ENCODE measurements at regions not wholly inside any gene's neighbourhood (a gene's known extent, or its start where the extent isn't known, plus 50 kb on each side); places are given as distances from the start of the nearest gene placed in this dataset.

DNA sequence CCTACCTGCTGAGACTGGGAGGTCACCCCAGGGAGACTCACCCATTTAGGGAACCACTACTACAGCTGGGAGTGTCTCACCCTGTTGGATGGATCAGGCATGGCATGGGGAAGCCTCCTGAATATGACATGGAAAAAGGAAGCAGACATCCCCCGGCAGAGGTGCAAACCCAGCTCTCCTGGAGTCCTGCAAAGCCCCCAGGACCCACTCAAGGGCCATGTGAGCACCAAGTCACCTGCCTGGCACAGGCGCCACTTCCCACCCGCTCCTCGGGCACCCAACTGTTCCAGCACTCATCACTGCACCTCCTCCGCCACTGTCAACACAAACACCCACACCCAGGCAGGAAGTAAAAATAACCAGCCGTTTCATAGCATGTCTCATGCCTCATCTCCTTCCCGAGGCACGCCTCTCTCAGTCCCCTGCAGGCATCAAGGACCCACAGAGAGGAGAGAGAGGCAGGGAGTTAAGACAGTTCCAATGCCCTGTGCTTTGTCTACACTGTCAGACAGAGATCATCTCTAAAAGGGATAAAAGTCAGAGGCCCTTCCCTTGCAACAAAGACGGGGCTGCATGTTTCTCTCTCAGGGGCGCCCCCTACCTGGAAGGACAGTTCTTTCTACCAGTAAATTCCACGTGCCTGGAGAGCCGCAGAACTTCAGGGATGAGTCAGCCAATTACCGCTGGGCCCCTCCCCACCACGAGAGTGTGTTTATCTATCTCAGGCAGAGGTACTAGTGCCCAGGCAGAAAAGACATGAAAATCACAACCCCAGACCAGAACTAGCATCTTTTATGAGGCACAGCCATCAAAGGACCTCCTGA, 150.1 kb upstream of the SOD1 start:
- POLR2A ChIA-PET: interaction anchor here (0.6 kb wide), 1 partner anchor 11 kb away, joined by 3 read pairs; no protein-coding TSS in a partner anchor
- Histone ChIP-seq H3K4me1 (ENCODE audit: control insufficient read depth, insufficient read depth, low read length) (peaks cover 25% of the 10 kb centered on the region), H4K20me1 (ENCODE audit: control insufficient read depth, insufficient read depth) (no peaks in the 10 kb centered on the region), H3K27ac (ENCODE audit: control insufficient read depth, insufficient read depth) (no peak overlapping the region; the same call in 1 of the 2 replicates), H3K36me3 (ENCODE audit: control insufficient read depth in 2 of 2, insufficient read depth in 2 of 2, low read length in 1 of 2) (no peaks in the 10 kb centered on the region), H3K9ac (ENCODE audit: control insufficient read depth, insufficient read depth, low read length) (no peak overlapping the region), H3K9me3 (replicated peaks; ENCODE audit: control insufficient read depth, insufficient read depth, low read length) (no peaks in the 10 kb centered on the region), H3K4me3 (no peak overlapping the region), H3K79me2 (ENCODE audit: control insufficient read depth, insufficient read depth, low read length) (no peaks in the 10 kb centered on the region), H2AFZ (ENCODE audit: control insufficient read depth, low read depth, low read length) (no peak overlapping the region; the same call in 1 of the 2 replicates), H3K4me2 (ENCODE audit: control insufficient read depth, insufficient read depth) (peak overlapping the region; percentile 9; the same call in 1 of the 2 replicates), H3K27me3 (replicated peaks in 1 of 2; ENCODE audit: control insufficient read depth in 2 of 2, insufficient read depth in 2 of 2, low read length in 1 of 2) (no peaks in the 10 kb centered on the region)
- no TSS peak for BruUV-seq (replicated peaks)
- FAIRE-seq (peak; percentile 49), ATAC-seq (peak; percentile 70), DNase-seq (ENCODE audit: low read depth, low spot score) (peak; percentile 41)
- intact Hi-C loops (cut with micrococcal nuclease; ENCODE audit: unreplicated experiment) (loop anchor here (1.0 to 5.0 kb wide), 4 partner anchors 45 to 312 kb away; no protein-coding TSS in a partner anchor), in situ Hi-C loops (cut with MboI) (no loop called here)
- 1% methylated on average over 14 of the region's 14 CpGs for WGBS (ENCODE audit: insufficient coverage, insufficient replicate concordance, low lambda C conversion rate, missing lambda C conversion rate)
- CTCF ChIA-PET: interaction anchor here (0.9 to 1.2 kb wide), 2 partner anchors 43 to 71 kb away, joined by 3 read pairs; no protein-coding TSS in a partner anchor
- RAD21 ChIA-PET (ENCODE audit: unreplicated experiment): interaction anchor here (1.0 to 2.4 kb wide), 3 partner anchors 45 to 168 kb away, joined by 3 to 15 read pairs (median 4); no protein-coding TSS in a partner anchor
- SMC1A ChIA-PET (ENCODE audit: uncharacterized antibody, unreplicated experiment): interaction anchor here (0.9 to 1.6 kb wide), 6 partner anchors 45 to 314 kb away, joined by 3 to 4 read pairs (median 4); no protein-coding TSS in a partner anchor
- no peak for TF ChIP-seq HDAC2 (IDR thresholded peaks at IDR 0.05)
- 0 out of 2 replicates have a peak, but pooled peaks have one; percentile 19 for TF ChIP-seq NFYB (IDR thresholded peaks at IDR 0.05; ENCODE audit: insufficient read depth, low read depth, low read length)
- TF ChIP-seq, protein P1, sequence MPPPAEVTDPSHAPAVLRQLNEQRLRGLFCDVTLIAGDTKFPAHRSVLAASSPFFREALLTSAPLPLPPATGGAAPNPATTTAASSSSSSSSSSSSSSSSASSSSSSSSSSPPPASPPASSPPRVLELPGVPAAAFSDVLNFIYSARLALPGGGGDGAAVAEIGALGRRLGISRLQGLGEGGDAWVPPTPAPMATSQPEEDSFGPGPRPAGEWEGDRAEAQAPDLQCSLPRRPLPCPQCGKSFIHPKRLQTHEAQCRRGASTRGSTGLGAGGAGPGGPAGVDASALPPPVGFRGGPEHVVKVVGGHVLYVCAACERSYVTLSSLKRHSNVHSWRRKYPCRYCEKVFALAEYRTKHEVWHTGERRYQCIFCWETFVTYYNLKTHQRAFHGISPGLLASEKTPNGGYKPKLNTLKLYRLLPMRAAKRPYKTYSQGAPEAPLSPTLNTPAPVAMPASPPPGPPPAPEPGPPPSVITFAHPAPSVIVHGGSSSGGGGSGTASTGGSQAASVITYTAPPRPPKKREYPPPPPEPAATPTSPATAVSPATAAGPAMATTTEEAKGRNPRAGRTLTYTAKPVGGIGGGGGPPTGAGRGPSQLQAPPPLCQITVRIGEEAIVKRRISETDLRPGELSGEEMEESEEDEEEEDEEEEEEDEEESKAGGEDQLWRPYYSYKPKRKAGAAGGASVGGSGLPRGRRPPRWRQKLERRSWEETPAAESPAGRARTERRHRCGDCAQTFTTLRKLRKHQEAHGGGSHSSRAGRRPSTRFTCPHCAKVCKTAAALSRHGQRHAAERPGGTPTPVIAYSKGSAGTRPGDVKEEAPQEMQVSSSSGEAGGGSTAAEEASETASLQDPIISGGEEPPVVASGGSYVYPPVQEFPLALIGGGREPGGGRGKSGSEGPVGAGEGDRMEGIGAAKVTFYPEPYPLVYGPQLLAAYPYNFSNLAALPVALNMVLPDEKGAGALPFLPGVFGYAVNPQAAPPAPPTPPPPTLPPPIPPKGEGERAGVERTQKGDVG (CRISPR knock-in tag; IDR thresholded peaks at IDR 0.05): no peak
- no peak for TF ChIP-seq CREM (IDR thresholded peaks at IDR 0.05; ENCODE audit: low read depth)
- TF ChIP-seq MTA2 (IDR thresholded peaks at IDR 0.05; ENCODE audit: low read depth): peak; percentile 79
- TF ChIP-seq, protein P2, sequence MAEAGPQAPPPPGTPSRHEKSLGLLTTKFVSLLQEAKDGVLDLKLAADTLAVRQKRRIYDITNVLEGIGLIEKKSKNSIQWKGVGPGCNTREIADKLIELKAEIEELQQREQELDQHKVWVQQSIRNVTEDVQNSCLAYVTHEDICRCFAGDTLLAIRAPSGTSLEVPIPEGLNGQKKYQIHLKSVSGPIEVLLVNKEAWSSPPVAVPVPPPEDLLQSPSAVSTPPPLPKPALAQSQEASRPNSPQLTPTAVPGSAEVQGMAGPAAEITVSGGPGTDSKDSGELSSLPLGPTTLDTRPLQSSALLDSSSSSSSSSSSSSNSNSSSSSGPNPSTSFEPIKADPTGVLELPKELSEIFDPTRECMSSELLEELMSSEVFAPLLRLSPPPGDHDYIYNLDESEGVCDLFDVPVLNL (IDR thresholded peaks at IDR 0.05; ENCODE audit: low read depth, low read length): no peak
- TF ChIP-seq, protein P3, sequence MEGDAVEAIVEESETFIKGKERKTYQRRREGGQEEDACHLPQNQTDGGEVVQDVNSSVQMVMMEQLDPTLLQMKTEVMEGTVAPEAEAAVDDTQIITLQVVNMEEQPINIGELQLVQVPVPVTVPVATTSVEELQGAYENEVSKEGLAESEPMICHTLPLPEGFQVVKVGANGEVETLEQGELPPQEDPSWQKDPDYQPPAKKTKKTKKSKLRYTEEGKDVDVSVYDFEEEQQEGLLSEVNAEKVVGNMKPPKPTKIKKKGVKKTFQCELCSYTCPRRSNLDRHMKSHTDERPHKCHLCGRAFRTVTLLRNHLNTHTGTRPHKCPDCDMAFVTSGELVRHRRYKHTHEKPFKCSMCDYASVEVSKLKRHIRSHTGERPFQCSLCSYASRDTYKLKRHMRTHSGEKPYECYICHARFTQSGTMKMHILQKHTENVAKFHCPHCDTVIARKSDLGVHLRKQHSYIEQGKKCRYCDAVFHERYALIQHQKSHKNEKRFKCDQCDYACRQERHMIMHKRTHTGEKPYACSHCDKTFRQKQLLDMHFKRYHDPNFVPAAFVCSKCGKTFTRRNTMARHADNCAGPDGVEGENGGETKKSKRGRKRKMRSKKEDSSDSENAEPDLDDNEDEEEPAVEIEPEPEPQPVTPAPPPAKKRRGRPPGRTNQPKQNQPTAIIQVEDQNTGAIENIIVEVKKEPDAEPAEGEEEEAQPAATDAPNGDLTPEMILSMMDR (IDR thresholded peaks at IDR 0.05 in 2 of 3, conservative IDR thresholded peaks at IDR 0.05 in 1 of 3; ENCODE audit: control insufficient read depth in 2 of 3, extremely low read depth in 1 of 3, insufficient read depth in 1 of 3, low read depth in 3 of 3, low read length in 3 of 3): peak; percentile 33 to 47 (median 39); a peak in 4 of 6 replicates
- TF ChIP-seq, protein P4, sequence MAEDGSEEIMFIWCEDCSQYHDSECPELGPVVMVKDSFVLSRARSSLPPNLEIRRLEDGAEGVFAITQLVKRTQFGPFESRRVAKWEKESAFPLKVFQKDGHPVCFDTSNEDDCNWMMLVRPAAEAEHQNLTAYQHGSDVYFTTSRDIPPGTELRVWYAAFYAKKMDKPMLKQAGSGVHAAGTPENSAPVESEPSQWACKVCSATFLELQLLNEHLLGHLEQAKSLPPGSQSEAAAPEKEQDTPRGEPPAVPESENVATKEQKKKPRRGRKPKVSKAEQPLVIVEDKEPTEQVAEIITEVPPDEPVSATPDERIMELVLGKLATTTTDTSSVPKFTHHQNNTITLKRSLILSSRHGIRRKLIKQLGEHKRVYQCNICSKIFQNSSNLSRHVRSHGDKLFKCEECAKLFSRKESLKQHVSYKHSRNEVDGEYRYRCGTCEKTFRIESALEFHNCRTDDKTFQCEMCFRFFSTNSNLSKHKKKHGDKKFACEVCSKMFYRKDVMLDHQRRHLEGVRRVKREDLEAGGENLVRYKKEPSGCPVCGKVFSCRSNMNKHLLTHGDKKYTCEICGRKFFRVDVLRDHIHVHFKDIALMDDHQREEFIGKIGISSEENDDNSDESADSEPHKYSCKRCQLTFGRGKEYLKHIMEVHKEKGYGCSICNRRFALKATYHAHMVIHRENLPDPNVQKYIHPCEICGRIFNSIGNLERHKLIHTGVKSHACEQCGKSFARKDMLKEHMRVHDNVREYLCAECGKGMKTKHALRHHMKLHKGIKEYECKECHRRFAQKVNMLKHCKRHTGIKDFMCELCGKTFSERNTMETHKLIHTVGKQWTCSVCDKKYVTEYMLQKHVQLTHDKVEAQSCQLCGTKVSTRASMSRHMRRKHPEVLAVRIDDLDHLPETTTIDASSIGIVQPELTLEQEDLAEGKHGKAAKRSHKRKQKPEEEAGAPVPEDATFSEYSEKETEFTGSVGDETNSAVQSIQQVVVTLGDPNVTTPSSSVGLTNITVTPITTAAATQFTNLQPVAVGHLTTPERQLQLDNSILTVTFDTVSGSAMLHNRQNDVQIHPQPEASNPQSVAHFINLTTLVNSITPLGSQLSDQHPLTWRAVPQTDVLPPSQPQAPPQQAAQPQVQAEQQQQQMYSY (CRISPR knock-in tag; IDR thresholded peaks at IDR 0.05): no peak
- peak; percentile 57; the same call in 1 of the 2 replicates for TF ChIP-seq PAX5 (IDR thresholded peaks at IDR 0.05; ENCODE audit: borderline replicate concordance, low read depth, low read length)
- peak; percentile 60; the same call in 1 of the 2 replicates for TF ChIP-seq FOXK2 (IDR thresholded peaks at IDR 0.05)
- TF ChIP-seq SMARCA5 (IDR thresholded peaks at IDR 0.05): peak; percentile 59; the same call in 1 of the 2 replicates
- peak; percentile 78 for TF ChIP-seq IKZF1 (conservative IDR thresholded peaks at IDR 0.05)
